H1 (cell line): ENCODE measurements at regions not wholly inside any gene's neighbourhood (a gene's known extent, or its start where the extent isn't known, plus 50 kb on each side); places are given as distances from the start of the nearest gene placed in this dataset.

Experiments used
- FOSL1 ChIP-seq: IDR thresholded peaks from 2 replicates; pipeline ENCODE4 v1.6.1; 2011; ENCODE audit warnings: mild to moderate bottlenecking, low read depth, low read length, moderate library complexity; ENCODE audit not compliant: insufficient read depth
- PHF8 ChIP-seq: fragments of 200-600 bp; sonication (generic); conservative IDR thresholded peaks from 2 replicates; pipeline ENCODE4 v1.7.1; 2012; ENCODE audit warnings: low read depth, mild to moderate bottlenecking, inconsistent platforms, low read length, moderate library complexity
- SUZ12 ChIP-seq: fragments of 200-600 bp; sonication (generic); IDR thresholded peaks from 2 replicates; pipeline ENCODE4 v1.6.1; 2012; ENCODE audit warnings: mild to moderate bottlenecking, inconsistent platforms, low read length, moderate library complexity, mixed read lengths
- TBP ChIP-seq: IDR thresholded peaks from 2 replicates; pipeline ENCODE4 v1.6.1; 2011; ENCODE audit warnings: low read depth, low read length, improper control_type of control experiment
- TF ChIP-seq, protein P1 (sequence below): IDR thresholded peaks from 2 replicates; pipeline ENCODE4 v1.6.1; 2012; ENCODE audit warnings: inconsistent platforms
- TF ChIP-seq, protein P2 (sequence below): IDR thresholded peaks from 2 replicates; pipeline ENCODE4 v1.6.1; 2011; ENCODE audit warnings: low read depth, mild to moderate bottlenecking, low read length; ENCODE audit not compliant: insufficient read depth

GRCh38 chr13:73956795-73957408 lies 177.3 kb downstream of the KLF12 start (continued):
- no peak for TF ChIP-seq SUZ12
- TF ChIP-seq, protein P1, sequence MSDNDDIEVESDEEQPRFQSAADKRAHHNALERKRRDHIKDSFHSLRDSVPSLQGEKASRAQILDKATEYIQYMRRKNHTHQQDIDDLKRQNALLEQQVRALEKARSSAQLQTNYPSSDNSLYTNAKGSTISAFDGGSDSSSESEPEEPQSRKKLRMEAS: no peak
- no peak for TF ChIP-seq PHF8
- TF ChIP-seq FOSL1: no peak
- TF ChIP-seq, protein P2, sequence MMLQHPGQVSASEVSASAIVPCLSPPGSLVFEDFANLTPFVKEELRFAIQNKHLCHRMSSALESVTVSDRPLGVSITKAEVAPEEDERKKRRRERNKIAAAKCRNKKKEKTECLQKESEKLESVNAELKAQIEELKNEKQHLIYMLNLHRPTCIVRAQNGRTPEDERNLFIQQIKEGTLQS: no peak
- TF ChIP-seq TBP: no peak
